Psoas muscle (tissue), 7 donors: ENCODE measurements at regions not wholly inside any gene's neighbourhood (a gene's known extent, or its start where the extent isn't known, plus 50 kb on each side); places are given as distances from the start of the nearest gene placed in this dataset.

ENCODE experiments used
- ATAC-seq, 4 donors: fragments of 200-7000 bp; cut with Tn5 transposase; one replicate each; pipeline ENCODE4 v1.9.1; 2020; ENCODE audit warnings: moderate library complexity in 3 of 4, mild to moderate bottlenecking in 2 of 4
- DNase-seq, 2 donors: peaks; one replicate each; pipeline ENCODE4 v3.0.0-alpha.2; 2020
- H3K27ac ChIP-seq: fragments of 200-600 bp; one replicate; pipeline ENCODE4 v1.8.0; 2022
- H3K27me3 ChIP-seq, 3 donors: fragments of 200-600 bp in 1 of 3; one replicate each; pipeline versions ENCODE4 v1.6.1 to v1.8.0; 2013 to 2022; ENCODE audit warnings: low read length in 2 of 3, mild to moderate bottlenecking in 2 of 3, moderate library complexity in 1 of 3; ENCODE audit not compliant: insufficient read depth in 3 of 3
- H3K36me3 ChIP-seq, 2 donors: fragments of 200-600 bp in 1 of 2; one replicate each; pipeline versions ENCODE4 v1.6.1 to v1.8.0; 2013 to 2022; ENCODE audit warnings: low read depth in 1 of 2, mild to moderate bottlenecking in 1 of 2, moderate library complexity in 1 of 2; ENCODE audit not compliant: insufficient read depth in 1 of 2
- H3K4me1 ChIP-seq: fragments of 200-600 bp; one replicate; pipeline ENCODE4 v1.8.0; 2022
- H3K4me3 ChIP-seq: fragments of 200-600 bp; one replicate; pipeline ENCODE4 v1.8.0; 2022; ENCODE audit warnings: mild to moderate bottlenecking
- H3K9me3 ChIP-seq: fragments of 200-600 bp; one replicate; pipeline ENCODE4 v1.8.0; 2022
- WGBS, 3 donors: extraction: QIAGEN DNeasy Blood & Tissue Kit; methylation state at CpG; one replicate each; pipeline versions ENCODE4 v1.1.6 to v1.1.7; 2013; 5-methylcytosine and 5-hydroxymethylcytosine counted together
- intact Hi-C, 2 donors: fragments of 100-400 bp; cut with DNase I; formaldehyde crosslinking; loops; one replicate each; pipeline versions ENCODE4 v1.11.0 to v1.14.2; 2022
- TF ChIP-seq, protein P1 (sequence below): fragments of 200-600 bp; IDR thresholded peaks from one replicate; pipeline ENCODE4 v1.8.0; 2022; ENCODE audit warnings: antibody characterized with exemption
- donor health status: healthy with polysubstance abuse.
- donor health status: DM: no; HTN: no; CAD: no; lungs with moderate emphysema.
- donor health status: Bipolar disorder and iron deficiency.
- donor health status: healthy.
- donor health status: DM: yes; HTN: yes; CAD: no.
- donor health status: DM: no; HTN: no; CAD: no.
- donor health status: DM: yes; HTN: yes; CAD: no.

DNA sequence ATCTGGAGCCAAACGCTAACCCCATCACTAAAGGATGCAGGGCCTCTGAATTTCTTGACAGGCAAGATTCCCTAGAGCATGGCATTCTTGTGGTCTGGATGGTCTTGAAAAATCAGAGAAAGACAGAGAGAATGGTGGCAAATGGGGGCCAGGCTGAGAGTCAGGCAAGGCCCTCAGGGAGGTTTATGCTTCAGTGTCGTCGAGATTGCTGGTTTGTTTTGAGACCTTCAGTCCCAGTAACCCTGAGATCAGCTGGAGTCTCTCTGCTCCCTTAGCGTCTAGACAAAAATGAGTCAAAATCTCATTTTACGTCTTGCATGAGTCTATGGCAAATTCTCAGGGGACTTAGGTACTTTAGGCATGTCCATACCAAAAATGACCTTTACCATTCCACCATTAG lies 539.3 kb downstream of the SOX6 start:
- no peaks in the 10 kb centered on the region for H3K27me3 ChIP-seq
- no peak overlapping the region for H3K27ac ChIP-seq
- 78 to 93% (median 86%) methylated on average over 5 of the region's 5 CpGs for WGBS, 3 donors
- TF ChIP-seq, protein P1, sequence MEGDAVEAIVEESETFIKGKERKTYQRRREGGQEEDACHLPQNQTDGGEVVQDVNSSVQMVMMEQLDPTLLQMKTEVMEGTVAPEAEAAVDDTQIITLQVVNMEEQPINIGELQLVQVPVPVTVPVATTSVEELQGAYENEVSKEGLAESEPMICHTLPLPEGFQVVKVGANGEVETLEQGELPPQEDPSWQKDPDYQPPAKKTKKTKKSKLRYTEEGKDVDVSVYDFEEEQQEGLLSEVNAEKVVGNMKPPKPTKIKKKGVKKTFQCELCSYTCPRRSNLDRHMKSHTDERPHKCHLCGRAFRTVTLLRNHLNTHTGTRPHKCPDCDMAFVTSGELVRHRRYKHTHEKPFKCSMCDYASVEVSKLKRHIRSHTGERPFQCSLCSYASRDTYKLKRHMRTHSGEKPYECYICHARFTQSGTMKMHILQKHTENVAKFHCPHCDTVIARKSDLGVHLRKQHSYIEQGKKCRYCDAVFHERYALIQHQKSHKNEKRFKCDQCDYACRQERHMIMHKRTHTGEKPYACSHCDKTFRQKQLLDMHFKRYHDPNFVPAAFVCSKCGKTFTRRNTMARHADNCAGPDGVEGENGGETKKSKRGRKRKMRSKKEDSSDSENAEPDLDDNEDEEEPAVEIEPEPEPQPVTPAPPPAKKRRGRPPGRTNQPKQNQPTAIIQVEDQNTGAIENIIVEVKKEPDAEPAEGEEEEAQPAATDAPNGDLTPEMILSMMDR = no peak
- DNase-seq = no peak
- H3K4me1 ChIP-seq = peaks cover 21% of the 10 kb centered on the region
- H3K36me3 ChIP-seq = no peaks in the 10 kb centered on the region
- ATAC-seq = no peak
- intact Hi-C loops = loop anchor here (5.0 to 10.0 kb wide), 2 partner anchors 162 to 165 kb away; no protein-coding TSS in a partner anchor
- no peak overlapping the region for H3K4me3 ChIP-seq
- H3K9me3 ChIP-seq = no peaks in the 10 kb centered on the region

DNA sequence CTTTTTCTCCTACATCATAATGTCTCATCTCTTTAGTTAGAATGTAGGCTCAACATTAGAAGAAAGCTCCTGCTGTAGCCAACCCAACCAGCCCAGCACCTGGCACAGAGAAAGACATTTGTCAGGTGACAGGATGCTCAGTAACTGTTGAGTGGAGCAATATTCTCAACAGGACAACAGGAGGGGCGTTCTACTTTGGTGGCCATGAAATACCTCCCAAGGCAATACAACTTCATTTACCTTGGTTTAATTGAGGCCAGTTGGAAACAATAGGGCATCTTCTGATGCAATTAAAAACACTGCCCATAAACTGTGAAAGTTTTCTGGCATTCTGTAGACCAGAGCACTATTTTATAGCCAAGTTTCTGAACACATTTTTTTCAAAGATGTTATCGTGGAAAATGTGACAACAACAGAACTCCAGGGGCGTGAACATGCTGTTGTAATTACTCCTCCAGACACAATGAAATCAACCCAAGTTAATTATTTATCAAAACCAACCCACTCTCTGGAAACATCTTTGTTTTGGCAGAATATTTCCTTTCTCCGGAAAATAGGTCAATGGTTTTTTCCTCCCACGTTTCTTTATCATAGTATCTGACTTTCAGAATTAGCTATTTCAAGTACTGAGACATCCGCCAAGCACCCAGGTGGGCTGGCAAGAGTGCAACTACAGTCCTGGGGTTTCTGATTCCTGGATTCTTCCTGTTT lies 538.1 kb downstream of the SOX6 start:
- Histone ChIP-seq H3K27ac (no peak overlapping the region), H3K27me3 (no peaks in the 10 kb centered on the region), H3K4me1 (peaks cover 21% of the 10 kb centered on the region), H3K9me3 (no peaks in the 10 kb centered on the region), H3K4me3 (no peak overlapping the region), H3K36me3 (no peaks in the 10 kb centered on the region)
- 50 to 53% (median 52%) methylated on average over 6 of the region's 6 CpGs for WGBS, 3 donors
- ATAC-seq (no peak), DNase-seq (no peak)
- TF ChIP-seq, protein P1 = no peak
- intact Hi-C loops = loop anchor here (5.0 to 10.0 kb wide), 2 partner anchors 163 to 166 kb away; no protein-coding TSS in a partner anchor

DNA sequence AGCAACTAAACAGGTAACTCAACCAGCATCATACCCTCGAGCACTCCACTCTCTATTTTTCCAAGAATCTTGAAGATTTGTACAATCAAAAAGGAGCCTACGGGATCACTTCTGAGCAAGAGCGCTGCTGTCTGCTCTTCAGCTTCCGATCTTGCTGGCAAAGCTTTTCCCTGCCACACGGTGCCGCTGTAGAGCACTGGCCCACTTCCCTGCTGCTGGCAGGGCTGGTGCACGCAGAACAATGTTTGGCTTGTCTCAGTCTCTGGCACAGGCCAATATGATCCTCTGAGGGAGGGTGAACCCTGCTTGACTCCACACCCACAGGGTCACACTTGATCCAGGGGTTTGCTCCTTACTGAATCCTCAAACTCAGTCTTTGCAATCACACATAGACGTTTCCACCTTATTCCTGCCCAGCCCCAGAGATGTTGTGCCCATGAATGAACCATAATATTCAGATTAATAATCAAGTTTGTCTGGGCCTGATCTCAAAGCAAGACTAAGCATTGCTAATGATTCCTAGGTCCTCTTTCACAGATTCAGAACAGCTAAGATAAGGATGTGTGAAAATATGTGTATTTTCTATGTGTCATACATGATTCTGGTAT lies 536.6 kb downstream of the SOX6 start:
- TF ChIP-seq, protein P1 = peak; percentile 90
- DNase-seq = peak; percentile 66 to 87
- peaks cover 21% of the 10 kb centered on the region for H3K4me1 ChIP-seq
- no peaks in the 10 kb centered on the region for H3K27me3 ChIP-seq
- ATAC-seq = peak; percentile 90 to 94 (median 92)
- 13 to 23% (median 16%) methylated on average over 8 of the region's 8 CpGs for WGBS, 3 donors
- H3K4me3 ChIP-seq = no peak overlapping the region
- no peaks in the 10 kb centered on the region for H3K36me3 ChIP-seq
- no peak overlapping the region for H3K27ac ChIP-seq
- intact Hi-C loops = loop anchor here (5.0 to 10.0 kb wide), 2 partner anchors 165 to 167 kb away; no protein-coding TSS in a partner anchor
- H3K9me3 ChIP-seq = no peaks in the 10 kb centered on the region

DNA sequence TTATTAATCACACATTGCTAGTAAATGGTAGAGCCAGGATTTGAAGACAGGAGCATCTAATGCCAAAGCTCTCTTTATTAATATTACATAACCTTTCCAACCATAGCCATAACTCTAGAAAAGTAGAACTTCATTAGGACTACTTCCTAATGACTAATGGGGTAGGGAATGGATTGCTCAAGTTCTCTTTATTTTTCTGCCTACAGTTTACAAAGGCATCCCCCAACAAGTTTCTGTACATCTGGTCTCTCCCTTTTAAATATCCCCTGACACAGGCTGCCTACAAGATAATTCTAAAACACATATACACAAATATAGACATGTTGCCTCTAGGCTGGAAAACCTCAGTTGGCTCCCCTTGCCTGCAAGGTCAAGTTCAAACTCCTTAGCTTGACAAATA lies 534.9 kb downstream of the SOX6 start:
- Histone ChIP-seq H3K27me3 (no peaks in the 10 kb centered on the region), H3K9me3 (no peaks in the 10 kb centered on the region), H3K27ac (no peak overlapping the region), H3K4me3 (no peak overlapping the region), H3K4me1 (peaks cover 8% of the 10 kb centered on the region), H3K36me3 (no peaks in the 10 kb centered on the region)
- TF ChIP-seq, protein P1 = no peak
- ATAC-seq (no peak), DNase-seq (no peak)
- intact Hi-C loops = no loop called here
